Activated B cell treated with CpG ODN at 0.5 μM for 24 hours (primary cell): ENCODE measurements at regions not wholly inside any gene's neighbourhood (a gene's known extent, or its start where the extent isn't known, plus 50 kb on each side); places are given as distances from the start of the nearest gene placed in this dataset.

ENCODE experiments used
- ATAC-seq: fragments of 200-7000 bp; cut with Tn5 transposase; one replicate; pipeline ENCODE4 v1.10.0; 2021; ENCODE audit warnings: low read depth, mild to moderate bottlenecking, moderate library complexity
- CTCF ChIA-PET: fragments of 350-600 bp; sonication (Branson Sonifier 250); formaldehyde crosslinking; loops from one replicate; lab custom pipeline; 2021; ENCODE audit warnings: antibody characterized with exemption; lab: Charles Lee
- POLR2A ChIA-PET: fragments of 350-600 bp; sonication (Branson Sonifier 250); formaldehyde crosslinking; loops from one replicate; lab custom pipeline; 2021; ENCODE audit warnings: antibody characterized with exemption; lab: Charles Lee
- DNase-seq: peaks from one replicate; pipeline ENCODE4 v3.0.0; 2022
- H3K27ac Mint-ChIP-seq: one replicate; pipeline ENCODE4 v1.8.0; 2020; ENCODE audit warnings: mixed read lengths
- H3K27me3 Mint-ChIP-seq: one replicate; pipeline ENCODE4 v1.8.0; 2021; ENCODE audit warnings: mixed read lengths
- H3K36me3 Mint-ChIP-seq: one replicate; pipeline ENCODE4 v1.8.0; 2021; ENCODE audit warnings: low read depth, mixed read lengths
- H3K4me1 Mint-ChIP-seq: one replicate; pipeline ENCODE4 v1.8.0; 2021; ENCODE audit warnings: mixed read lengths
- H3K4me3 Mint-ChIP-seq: one replicate; pipeline ENCODE4 v1.8.0; 2020; ENCODE audit warnings: mild to moderate bottlenecking, mixed read lengths
- H3K9me3 Mint-ChIP-seq: one replicate; pipeline ENCODE4 v1.8.0; 2020; ENCODE audit warnings: mixed read lengths
- CTCF ChIP-seq: fragments of 200-600 bp; IDR thresholded peaks from one replicate; pipeline ENCODE4 v1.8.0; 2022; ENCODE audit warnings: antibody characterized with exemption, mild to moderate bottlenecking
- intact Hi-C: fragments of 100-400 bp; cut with micrococcal nuclease; formaldehyde crosslinking; loops from one replicate; pipeline ENCODE4 v1.15.1; 2024

GRCh38 chr18:2410688-2411087 lies 160.6 kb downstream of the METTL4 start:
- Mint-ChIP-seq H3K27me3 (no peaks in the 10 kb centered on the region), H3K27ac (no peak overlapping the region), H3K36me3 (no peaks in the 10 kb centered on the region), H3K4me1 (no peaks in the 10 kb centered on the region), H3K9me3 (no peaks in the 10 kb centered on the region), H3K4me3 (no peak overlapping the region)
- POLR2A ChIA-PET, result no interaction called here
- DNase-seq (no peak), ATAC-seq (no peak)
- CTCF ChIA-PET, result no interaction called here
- no peak for TF ChIP-seq CTCF
- intact Hi-C loops, result no loop called here

DNA sequence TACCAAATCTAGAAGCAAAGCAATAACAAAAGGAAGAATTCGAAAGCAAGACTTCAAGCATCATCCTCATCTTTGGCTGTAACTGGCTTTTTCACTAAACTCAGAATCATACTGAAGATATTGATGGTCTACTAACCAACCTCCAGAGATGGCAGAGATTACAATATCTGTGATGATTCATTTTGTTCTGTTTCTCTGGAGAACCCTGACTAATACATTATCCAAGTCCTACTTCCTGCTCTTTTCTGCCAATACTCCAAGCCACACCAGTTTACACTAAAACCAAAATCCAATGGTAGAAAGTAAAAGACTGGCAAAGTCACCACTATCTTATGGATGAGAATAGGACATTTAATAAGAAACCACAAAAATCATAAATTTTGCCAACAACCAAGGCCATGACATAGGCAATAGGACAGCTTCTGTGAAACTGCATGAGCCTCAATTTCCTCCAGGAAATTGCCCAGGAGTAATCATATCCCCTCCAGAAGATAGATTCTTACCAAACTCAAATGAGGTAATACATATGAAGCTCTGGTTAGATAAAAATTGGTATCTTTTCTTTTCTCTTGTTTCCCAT lies 159.8 kb downstream of the METTL4 start:
- ChIA-PET POLR2A (no interaction called here), CTCF (no interaction called here)
- DNase-seq (no peak), ATAC-seq (no peak)
- Mint-ChIP-seq H3K36me3 (no peaks in the 10 kb centered on the region), H3K27ac (no peak overlapping the region), H3K9me3 (no peaks in the 10 kb centered on the region), H3K4me3 (no peak overlapping the region), H3K4me1 (no peaks in the 10 kb centered on the region), H3K27me3 (no peaks in the 10 kb centered on the region)
- no peak for TF ChIP-seq CTCF
- intact Hi-C loops, result no loop called here

DNA sequence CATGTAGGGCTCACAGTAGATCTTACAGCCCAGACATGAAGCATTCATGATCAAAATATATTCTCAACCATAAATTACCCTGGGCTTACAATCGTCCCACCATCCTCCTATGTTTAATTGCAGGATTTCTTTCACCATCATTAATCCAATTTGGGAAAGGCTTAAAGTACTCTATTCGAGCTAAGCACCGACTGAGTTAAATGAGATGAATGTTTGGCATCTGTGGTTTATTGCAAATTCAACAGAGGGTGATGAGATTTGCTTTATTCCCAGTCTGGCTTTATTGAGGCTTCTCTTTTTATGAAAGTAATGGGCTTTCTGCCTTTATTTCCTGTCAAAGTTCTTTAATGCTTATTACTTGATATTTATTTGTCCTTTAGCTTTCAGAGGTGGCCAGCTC lies 159.0 kb downstream of the METTL4 start:
- POLR2A ChIA-PET, result no interaction called here
- Mint-ChIP-seq H3K9me3 (no peaks in the 10 kb centered on the region), H3K36me3 (no peaks in the 10 kb centered on the region), H3K27me3 (no peaks in the 10 kb centered on the region), H3K4me3 (no peak overlapping the region), H3K27ac (no peak overlapping the region), H3K4me1 (no peaks in the 10 kb centered on the region)
- intact Hi-C loops, result no loop called here
- CTCF ChIA-PET, result no interaction called here
- DNase-seq (no peak), ATAC-seq (no peak)
- no peak for TF ChIP-seq CTCF

DNA sequence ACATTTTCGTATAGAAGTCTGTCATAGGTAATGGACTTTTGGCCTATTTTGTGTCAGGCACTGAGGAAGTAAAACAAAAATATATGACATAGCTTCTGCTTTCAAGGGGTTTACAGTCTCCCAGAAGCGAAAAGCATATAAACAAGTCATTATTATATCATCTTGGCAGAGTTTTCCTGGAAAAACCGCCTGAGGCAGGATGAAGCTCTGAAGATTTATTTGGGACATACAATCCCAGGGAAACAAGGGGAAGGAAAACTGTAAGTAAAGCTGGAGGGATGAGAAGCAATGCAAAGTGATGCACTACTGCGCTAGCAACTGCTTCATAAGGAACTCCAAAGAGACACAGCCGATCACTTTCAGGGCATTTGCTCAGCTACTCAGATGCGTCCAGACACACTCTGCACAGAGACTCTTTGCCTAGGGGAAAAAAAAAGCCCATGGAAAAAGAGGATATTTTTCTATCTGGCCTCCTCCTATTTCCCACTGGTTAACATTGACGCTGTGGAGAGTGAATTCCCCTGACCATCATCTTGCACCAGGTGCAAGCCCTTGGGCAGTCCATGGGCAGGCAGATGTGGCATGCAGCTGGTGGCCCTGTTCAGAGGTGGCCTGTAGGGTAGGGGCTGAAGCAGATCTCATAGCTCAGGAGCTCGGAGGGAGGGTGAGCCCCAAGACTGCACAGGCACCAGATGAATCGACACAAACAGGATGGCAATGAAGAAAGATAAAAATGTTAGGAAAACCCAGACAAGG lies 158.1 kb downstream of the METTL4 start:
- CTCF ChIA-PET, result no interaction called here
- no peak for TF ChIP-seq CTCF
- H3K4me3 Mint-ChIP-seq, result no peak overlapping the region
- no peaks in the 10 kb centered on the region for H3K4me1 Mint-ChIP-seq
- no peaks in the 10 kb centered on the region for H3K9me3 Mint-ChIP-seq
- POLR2A ChIA-PET, result no interaction called here
- ATAC-seq (no peak), DNase-seq (no peak)
- no peaks in the 10 kb centered on the region for H3K27me3 Mint-ChIP-seq
- H3K36me3 Mint-ChIP-seq, result no peaks in the 10 kb centered on the region
- no peak overlapping the region for H3K27ac Mint-ChIP-seq
- intact Hi-C loops, result no loop called here

- TF ChIP-seq CTCF, result no peak
- POLR2A ChIA-PET, result no interaction called here
- H3K27ac Mint-ChIP-seq, result no peak overlapping the region
- H3K36me3 Mint-ChIP-seq, result no peaks in the 10 kb centered on the region
- H3K4me1 Mint-ChIP-seq, result no peaks in the 10 kb centered on the region
- H3K27me3 Mint-ChIP-seq, result no peaks in the 10 kb centered on the region
- no peak for DNase-seq
- H3K4me3 Mint-ChIP-seq, result no peak overlapping the region
- CTCF ChIA-PET, result no interaction called here
- no peak for ATAC-seq
- no peaks in the 10 kb centered on the region for H3K9me3 Mint-ChIP-seq
- intact Hi-C loops, result no loop called here
These were observed 157.1 kb downstream of the METTL4 start for GRCh38 chr18:2414235-2414634.
